ENCODE measurements at regions not wholly inside any gene's neighbourhood (a gene's known extent, or its start where the extent isn't known, plus 50 kb on each side); places are given as distances from the start of the nearest gene placed in this dataset.

DNA sequence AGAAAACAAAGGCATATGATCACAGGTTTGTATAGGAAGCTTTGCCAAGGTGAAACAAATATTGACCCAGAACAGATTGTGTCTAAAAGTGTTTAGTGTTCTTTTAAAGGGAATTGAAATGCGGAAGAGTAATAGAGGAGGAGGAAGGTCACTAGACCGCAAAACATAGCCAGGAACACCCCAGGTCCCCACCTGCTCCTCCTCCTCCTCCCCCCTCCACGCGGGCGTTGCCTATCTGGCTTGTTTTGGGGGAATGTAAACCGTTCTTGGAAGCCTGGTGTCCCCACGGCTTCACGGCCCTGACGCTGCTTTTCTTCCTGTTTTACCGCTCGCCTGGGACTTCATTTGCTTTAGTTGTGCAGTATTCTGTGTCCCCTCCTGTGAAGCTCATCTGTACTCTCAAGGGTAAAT, 81.0 kb upstream of the PFKP start:
- TF ChIP-seq, protein P1, sequence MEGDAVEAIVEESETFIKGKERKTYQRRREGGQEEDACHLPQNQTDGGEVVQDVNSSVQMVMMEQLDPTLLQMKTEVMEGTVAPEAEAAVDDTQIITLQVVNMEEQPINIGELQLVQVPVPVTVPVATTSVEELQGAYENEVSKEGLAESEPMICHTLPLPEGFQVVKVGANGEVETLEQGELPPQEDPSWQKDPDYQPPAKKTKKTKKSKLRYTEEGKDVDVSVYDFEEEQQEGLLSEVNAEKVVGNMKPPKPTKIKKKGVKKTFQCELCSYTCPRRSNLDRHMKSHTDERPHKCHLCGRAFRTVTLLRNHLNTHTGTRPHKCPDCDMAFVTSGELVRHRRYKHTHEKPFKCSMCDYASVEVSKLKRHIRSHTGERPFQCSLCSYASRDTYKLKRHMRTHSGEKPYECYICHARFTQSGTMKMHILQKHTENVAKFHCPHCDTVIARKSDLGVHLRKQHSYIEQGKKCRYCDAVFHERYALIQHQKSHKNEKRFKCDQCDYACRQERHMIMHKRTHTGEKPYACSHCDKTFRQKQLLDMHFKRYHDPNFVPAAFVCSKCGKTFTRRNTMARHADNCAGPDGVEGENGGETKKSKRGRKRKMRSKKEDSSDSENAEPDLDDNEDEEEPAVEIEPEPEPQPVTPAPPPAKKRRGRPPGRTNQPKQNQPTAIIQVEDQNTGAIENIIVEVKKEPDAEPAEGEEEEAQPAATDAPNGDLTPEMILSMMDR (IDR thresholded peaks at IDR 0.05) = no peak
- no peak for TF ChIP-seq POLR2A (IDR thresholded peaks at IDR 0.05)
